ENCODE measurements at regions not wholly inside any gene's neighbourhood (a gene's known extent, or its start where the extent isn't known, plus 50 kb on each side); places are given as distances from the start of the nearest gene placed in this dataset.
"Not testable (repeated sequence)": the region's sequence is repeated elsewhere in the genome, so short reads cannot be mapped to it uniquely, and the experiment has no call there.

- no peak overlapping the region for H3K27ac ChIP-seq (replicated peaks)
- H3K27me3 ChIP-seq (ENCODE audit: low read depth): peaks cover 14% of the 10 kb centered on the region
- H3K9me3 ChIP-seq (replicated peaks): peaks cover 21% of the 10 kb centered on the region
- no peak for DNase-seq
- H3K4me1 ChIP-seq: no peaks in the 10 kb centered on the region
- no peaks in the 10 kb centered on the region for H3K36me3 ChIP-seq
- no peak overlapping the region for H3K4me3 ChIP-seq
- no peak for TF ChIP-seq CTCF (IDR thresholded peaks at IDR 0.05; ENCODE audit: borderline replicate concordance)
- intact Hi-C loops (cut with micrococcal nuclease): no loop called here
These were observed 115.2 kb upstream of the RORA start for GRCh38 chr15:61344293-61344692.

- Histone ChIP-seq H3K27me3 (ENCODE audit: low read depth) (peaks cover 25% of the 10 kb centered on the region), H3K27ac (replicated peaks) (no peak overlapping the region), H3K36me3 (no peaks in the 10 kb centered on the region), H3K4me1 (no peaks in the 10 kb centered on the region), H3K9me3 (replicated peaks) (peaks cover 21% of the 10 kb centered on the region), H3K4me3 (no peak overlapping the region)
- no peak for DNase-seq
- intact Hi-C loops (cut with micrococcal nuclease): no loop called here
- TF ChIP-seq CTCF (IDR thresholded peaks at IDR 0.05; ENCODE audit: borderline replicate concordance): no peak
These were observed 113.3 kb upstream of the RORA start for GRCh38 chr15:61342390-61342789.

- peaks cover 35% of the 10 kb centered on the region for H3K27me3 ChIP-seq (ENCODE audit: low read depth)
- no peak for TF ChIP-seq CTCF (IDR thresholded peaks at IDR 0.05; ENCODE audit: borderline replicate concordance)
- intact Hi-C loops (cut with micrococcal nuclease): no loop called here
- H3K4me1 ChIP-seq: no peaks in the 10 kb centered on the region
- peaks cover 25% of the 10 kb centered on the region for H3K9me3 ChIP-seq (replicated peaks)
- DNase-seq: no peak
- no peaks in the 10 kb centered on the region for H3K36me3 ChIP-seq
- H3K4me3 ChIP-seq: no peak overlapping the region
- H3K27ac ChIP-seq (replicated peaks): no peak overlapping the region
These were observed 110.4 kb upstream of the RORA start for GRCh38 chr15:61339516-61339915.

DNA sequence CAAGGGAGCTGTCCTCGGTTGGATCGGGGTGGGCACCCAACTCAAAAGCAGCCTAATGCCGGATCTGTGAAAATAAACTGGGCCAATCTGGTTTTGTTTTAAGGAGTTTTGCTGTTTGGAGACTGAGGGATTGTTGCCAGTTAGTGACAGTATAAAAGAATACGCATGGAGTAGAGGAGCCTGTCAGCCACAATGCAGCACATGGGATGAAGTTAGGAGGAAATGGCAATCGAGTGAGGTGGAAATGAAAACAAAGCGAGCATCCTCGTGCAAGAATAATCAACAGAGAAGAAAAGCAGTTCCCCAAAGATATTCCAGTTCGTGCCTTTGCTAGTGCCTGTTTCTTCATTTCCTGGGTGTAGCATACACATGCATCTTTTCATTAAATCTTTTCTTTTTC is 108.4 kb upstream of the RORA start:
- Histone ChIP-seq H3K4me1 (no peaks in the 10 kb centered on the region), H3K27ac (replicated peaks) (no peak overlapping the region), H3K9me3 (replicated peaks) (peaks cover 14% of the 10 kb centered on the region), H3K36me3 (no peaks in the 10 kb centered on the region), H3K4me3 (no peak overlapping the region), H3K27me3 (ENCODE audit: low read depth) (peaks cover 42% of the 10 kb centered on the region)
- DNase-seq: no peak
- intact Hi-C loops (cut with micrococcal nuclease): no loop called here
- no peak for TF ChIP-seq CTCF (IDR thresholded peaks at IDR 0.05; ENCODE audit: borderline replicate concordance)

- DNase-seq: no peak
- Histone ChIP-seq H3K36me3 (no peaks in the 10 kb centered on the region), H3K4me1 (no peaks in the 10 kb centered on the region), H3K9me3 (replicated peaks) (peaks cover 14% of the 10 kb centered on the region), H3K27me3 (ENCODE audit: low read depth) (peaks cover 42% of the 10 kb centered on the region), H3K4me3 (no peak overlapping the region), H3K27ac (replicated peaks) (no peak overlapping the region)
- intact Hi-C loops (cut with micrococcal nuclease): no loop called here
- no peak for TF ChIP-seq CTCF (IDR thresholded peaks at IDR 0.05; ENCODE audit: borderline replicate concordance)
These were observed 107.0 kb upstream of the RORA start for GRCh38 chr15:61336026-61336638.

- not testable (repeated sequence) for DNase-seq
These were observed 105.6 kb upstream of the RORA start for GRCh38 chr15:61334714-61335113.

More at GRCh38 chr15:61334714-61335113, 105.6 kb upstream of the RORA start:
- intact Hi-C loops (cut with micrococcal nuclease); H3K4me3 ChIP-seq; H3K4me1 ChIP-seq; H3K27ac ChIP-seq (replicated peaks); H3K36me3 ChIP-seq: not testable (repeated sequence)
- peaks cover 30% of the 10 kb centered on the region for H3K27me3 ChIP-seq (ENCODE audit: low read depth)
- peaks cover 15% of the 10 kb centered on the region for H3K9me3 ChIP-seq (replicated peaks)

Measured in left ventricle myocardium inferior (tissue), 1 donor.